ENCODE measurements at regions not wholly inside any gene's neighbourhood (a gene's known extent, or its start where the extent isn't known, plus 50 kb on each side); places are given as distances from the start of the nearest gene placed in this dataset.

- peak; percentile 58 for DNase-seq (ENCODE audit: low spot score)
Observed at GRCh38 chr18:10057894-10058791, 144.3 kb downstream of the VAPA start.

GRCh38 chr18:10059610-10060468, 146.0 kb downstream of the VAPA start:
- DNase-seq (ENCODE audit: low spot score): no peak

- no peak for DNase-seq (ENCODE audit: low spot score)
Observed at GRCh38 chr18:10060469-10060782, 146.6 kb downstream of the VAPA start.

GRCh38 chr18:10060841-10061240, 147.0 kb downstream of the VAPA start:
- no peak for DNase-seq (ENCODE audit: low spot score)

GRCh38 chr18:10061566-10062140, 147.8 kb downstream of the VAPA start:
- no peak for DNase-seq (ENCODE audit: low spot score)

- DNase-seq (ENCODE audit: low spot score): no peak
Observed at GRCh38 chr18:10062302-10063300, 148.8 kb downstream of the VAPA start.

- no peak for DNase-seq (ENCODE audit: low spot score)
Observed at GRCh38 chr18:10063489-10063888, 149.7 kb downstream of the VAPA start.

GRCh38 chr18:10064267-10064666, 150.5 kb downstream of the VAPA start:
- no peak for DNase-seq (ENCODE audit: low spot score)

- no peak for DNase-seq (ENCODE audit: low spot score)
Observed at GRCh38 chr18:10065296-10065695, 151.5 kb downstream of the VAPA start.

- no peak for DNase-seq (ENCODE audit: low spot score)
Observed at GRCh38 chr18:10067670-10068659, 154.1 kb downstream of the VAPA start.

- DNase-seq (ENCODE audit: low spot score): no peak
Observed at GRCh38 chr18:10068766-10069567, 155.2 kb downstream of the VAPA start.

GRCh38 chr18:10070561-10071000, 156.8 kb downstream of the VAPA start:
- no peak for DNase-seq (ENCODE audit: low spot score)

GRCh38 chr18:10072671-10073175, 158.9 kb downstream of the VAPA start:
- peak; percentile 22 for DNase-seq (ENCODE audit: low spot score)

- DNase-seq (ENCODE audit: low spot score): no peak
Observed at GRCh38 chr18:10074110-10074509, 160.3 kb downstream of the VAPA start.

GRCh38 chr18:10074728-10075127, 160.9 kb downstream of the VAPA start:
- no peak for DNase-seq (ENCODE audit: low spot score)

GRCh38 chr18:10076502-10077030, 162.8 kb downstream of the VAPA start:
- no peak for DNase-seq (ENCODE audit: low spot score)

- DNase-seq (ENCODE audit: low spot score): no peak
Observed at GRCh38 chr18:10077986-10078385, 164.2 kb downstream of the VAPA start.

GRCh38 chr18:10080372-10080771, 166.6 kb downstream of the VAPA start:
- DNase-seq (ENCODE audit: low spot score): no peak

- no peak for DNase-seq (ENCODE audit: low spot score)
Observed at GRCh38 chr18:10081492-10081891, 167.7 kb downstream of the VAPA start.
